ENCODE measurements at regions not wholly inside any gene's neighbourhood (a gene's known extent, or its start where the extent isn't known, plus 50 kb on each side); places are given as distances from the start of the nearest gene placed in this dataset.

DNA sequence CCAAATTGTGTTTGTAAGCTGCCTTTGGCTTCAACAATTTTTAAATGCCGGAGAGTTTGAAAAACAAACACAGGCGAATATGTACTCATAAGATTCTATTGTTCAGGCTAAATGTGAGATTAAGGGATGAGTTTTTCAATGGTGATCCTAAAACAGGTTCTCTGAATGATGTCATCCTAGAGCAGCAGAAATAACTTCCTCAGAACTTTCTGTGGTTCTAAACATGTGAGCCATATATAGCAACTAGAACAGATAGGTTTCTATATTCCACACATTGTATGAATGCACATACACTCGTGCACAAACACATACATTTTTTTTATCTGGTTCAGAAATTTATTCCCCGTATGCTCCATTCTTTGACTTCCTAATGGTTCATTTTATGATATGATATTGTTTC is 1352.2 kb downstream of the CDH8 start:
- H3K9me3 ChIP-seq: no peaks in the 10 kb centered on the region
- ATAC-seq (ENCODE audit: low FRiP score in 2 of 2): no peak
- H3K27me3 ChIP-seq: no peaks in the 10 kb centered on the region
- no peak for TF ChIP-seq POLR2A (IDR thresholded peaks at IDR 0.05)
- no peak for TF ChIP-seq POLR2AphosphoS5 (IDR thresholded peaks at IDR 0.05)
- TF ChIP-seq, protein P1, sequence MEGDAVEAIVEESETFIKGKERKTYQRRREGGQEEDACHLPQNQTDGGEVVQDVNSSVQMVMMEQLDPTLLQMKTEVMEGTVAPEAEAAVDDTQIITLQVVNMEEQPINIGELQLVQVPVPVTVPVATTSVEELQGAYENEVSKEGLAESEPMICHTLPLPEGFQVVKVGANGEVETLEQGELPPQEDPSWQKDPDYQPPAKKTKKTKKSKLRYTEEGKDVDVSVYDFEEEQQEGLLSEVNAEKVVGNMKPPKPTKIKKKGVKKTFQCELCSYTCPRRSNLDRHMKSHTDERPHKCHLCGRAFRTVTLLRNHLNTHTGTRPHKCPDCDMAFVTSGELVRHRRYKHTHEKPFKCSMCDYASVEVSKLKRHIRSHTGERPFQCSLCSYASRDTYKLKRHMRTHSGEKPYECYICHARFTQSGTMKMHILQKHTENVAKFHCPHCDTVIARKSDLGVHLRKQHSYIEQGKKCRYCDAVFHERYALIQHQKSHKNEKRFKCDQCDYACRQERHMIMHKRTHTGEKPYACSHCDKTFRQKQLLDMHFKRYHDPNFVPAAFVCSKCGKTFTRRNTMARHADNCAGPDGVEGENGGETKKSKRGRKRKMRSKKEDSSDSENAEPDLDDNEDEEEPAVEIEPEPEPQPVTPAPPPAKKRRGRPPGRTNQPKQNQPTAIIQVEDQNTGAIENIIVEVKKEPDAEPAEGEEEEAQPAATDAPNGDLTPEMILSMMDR (IDR thresholded peaks at IDR 0.05): no peak
- no peak for TF ChIP-seq EP300 (IDR thresholded peaks at IDR 0.05)
- H3K4me1 ChIP-seq: no peaks in the 10 kb centered on the region
- no peak overlapping the region for H3K27ac ChIP-seq
- no peak for DNase-seq
- WGBS, 2 donors: 39 to 42% methylated on average over 4 of the region's 4 CpGs
- H3K36me3 ChIP-seq: no peaks in the 10 kb centered on the region
- no peak overlapping the region for H3K4me3 ChIP-seq

DNA sequence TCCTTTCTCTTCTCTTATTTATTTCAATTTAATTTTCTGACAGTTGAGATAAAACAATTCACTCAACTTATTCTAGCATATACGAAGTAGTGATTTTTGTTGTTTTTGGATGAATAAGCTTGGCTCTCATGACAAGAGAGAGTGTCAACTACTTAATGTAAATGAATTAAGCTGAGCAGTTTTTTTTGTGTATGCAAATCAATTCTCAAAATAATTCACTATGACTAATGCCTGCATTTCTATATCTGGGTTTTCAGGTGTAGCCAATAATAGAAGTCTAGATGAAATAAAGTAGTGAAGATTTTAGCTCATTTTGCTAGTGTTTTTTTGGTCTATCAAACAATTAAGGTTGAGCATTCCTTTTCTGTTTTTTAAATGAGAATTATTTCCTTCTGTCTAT is 1354.0 kb downstream of the CDH8 start:
- no peaks in the 10 kb centered on the region for H3K27me3 ChIP-seq
- no peak overlapping the region for H3K27ac ChIP-seq
- TF ChIP-seq POLR2A (IDR thresholded peaks at IDR 0.05) (no peak), POLR2AphosphoS5 (IDR thresholded peaks at IDR 0.05) (no peak), EP300 (IDR thresholded peaks at IDR 0.05) (no peak)
- TF ChIP-seq, protein P1 (IDR thresholded peaks at IDR 0.05): no peak
- 59 to 79% methylated on average over 1 of the region's 1 CpG for WGBS, 2 donors
- ATAC-seq (ENCODE audit: low FRiP score in 2 of 2) (no peak), DNase-seq (no peak)
- no peaks in the 10 kb centered on the region for H3K36me3 ChIP-seq
- H3K9me3 ChIP-seq: no peaks in the 10 kb centered on the region
- H3K4me3 ChIP-seq: no peak overlapping the region
- H3K4me1 ChIP-seq: no peaks in the 10 kb centered on the region

DNA sequence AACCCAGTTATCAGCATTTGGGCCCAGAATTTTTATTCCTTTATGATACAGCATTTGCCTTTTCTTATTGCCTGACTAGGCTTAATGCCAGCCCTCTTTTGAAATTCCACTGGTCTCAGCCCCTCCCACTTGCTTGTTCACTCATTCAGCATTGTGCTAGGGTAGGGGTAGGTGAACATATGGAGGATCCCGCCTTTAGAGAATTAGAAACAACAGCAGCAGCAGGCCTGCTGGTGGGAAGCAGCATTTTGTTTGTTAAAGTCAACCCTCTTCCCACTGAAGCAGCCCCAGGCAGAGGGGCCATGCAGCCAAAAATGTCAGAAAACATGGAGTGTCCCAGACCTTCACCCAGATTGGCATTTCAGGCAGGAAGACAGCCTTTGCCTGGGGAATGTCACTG is 1355.2 kb downstream of the CDH8 start:
- no peak for ATAC-seq (ENCODE audit: low FRiP score in 2 of 2)
- no peak for DNase-seq
- Histone ChIP-seq H3K4me1 (no peaks in the 10 kb centered on the region), H3K27ac (no peak overlapping the region), H3K9me3 (no peaks in the 10 kb centered on the region), H3K4me3 (no peak overlapping the region), H3K27me3 (no peaks in the 10 kb centered on the region), H3K36me3 (no peaks in the 10 kb centered on the region)
- no peak for TF ChIP-seq POLR2AphosphoS5 (IDR thresholded peaks at IDR 0.05)
- TF ChIP-seq, protein P1 (IDR thresholded peaks at IDR 0.05): no peak
- TF ChIP-seq EP300 (IDR thresholded peaks at IDR 0.05): no peak
- WGBS, 2 donors: 73 to 89% methylated on average over 1 of the region's 1 CpG

DNA sequence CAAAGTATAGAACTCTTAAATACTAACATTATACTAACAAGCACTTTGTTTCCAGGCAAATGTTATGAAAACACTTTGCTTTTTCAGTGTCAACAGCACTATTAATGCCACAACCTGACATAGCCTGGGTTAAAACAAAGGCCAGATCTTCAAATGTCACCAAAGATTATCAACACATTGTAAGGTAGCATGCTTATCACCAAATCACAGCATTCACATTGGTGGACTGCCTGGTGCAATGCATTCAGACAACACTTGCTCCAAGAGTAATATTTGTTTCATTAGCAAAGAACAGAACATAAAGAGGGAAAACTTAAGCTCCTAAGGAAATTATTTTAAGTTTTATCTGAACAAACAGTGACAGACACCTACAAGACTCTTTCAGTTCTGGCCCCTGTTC is 1361.2 kb downstream of the CDH8 start:
- Histone ChIP-seq H3K27ac (no peak overlapping the region), H3K4me1 (no peaks in the 10 kb centered on the region), H3K9me3 (no peaks in the 10 kb centered on the region), H3K4me3 (no peak overlapping the region), H3K27me3 (no peaks in the 10 kb centered on the region), H3K36me3 (no peaks in the 10 kb centered on the region)
- DNase-seq: no peak
- no peak for ATAC-seq (ENCODE audit: low FRiP score in 2 of 2)
- TF ChIP-seq POLR2A (IDR thresholded peaks at IDR 0.05): no peak
- TF ChIP-seq POLR2AphosphoS5 (IDR thresholded peaks at IDR 0.05): no peak
- TF ChIP-seq, protein P1 (IDR thresholded peaks at IDR 0.05): no peak
- TF ChIP-seq EP300 (IDR thresholded peaks at IDR 0.05): no peak

DNA sequence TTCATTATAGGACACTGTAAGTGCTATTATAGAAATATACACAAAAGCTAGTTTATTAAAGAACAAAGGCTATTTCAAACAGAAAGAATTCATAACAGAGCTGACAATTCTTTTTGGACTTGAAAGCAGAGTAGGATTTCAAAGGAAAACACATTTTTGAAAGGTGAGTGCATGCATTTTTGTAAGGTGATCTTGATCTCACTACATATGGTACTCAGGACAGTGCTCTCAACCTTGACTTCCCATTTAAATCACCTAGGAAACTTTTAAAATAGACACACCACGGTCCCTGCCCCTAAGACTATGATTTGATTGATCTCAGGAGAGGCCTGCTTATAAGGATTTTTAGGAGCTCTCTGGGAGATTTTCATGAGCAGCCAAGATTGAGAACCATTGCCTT is 1362.0 kb downstream of the CDH8 start:
- TF ChIP-seq, protein P1 (IDR thresholded peaks at IDR 0.05): no peak
- TF ChIP-seq EP300 (IDR thresholded peaks at IDR 0.05) (no peak), POLR2AphosphoS5 (IDR thresholded peaks at IDR 0.05) (no peak), POLR2A (IDR thresholded peaks at IDR 0.05) (no peak)
- DNase-seq (no peak), ATAC-seq (ENCODE audit: low FRiP score in 2 of 2) (no peak)
- Histone ChIP-seq H3K27ac (no peak overlapping the region), H3K9me3 (no peaks in the 10 kb centered on the region), H3K36me3 (no peaks in the 10 kb centered on the region), H3K27me3 (no peaks in the 10 kb centered on the region), H3K4me3 (no peak overlapping the region), H3K4me1 (no peaks in the 10 kb centered on the region)
- 15 to 28% methylated on average over 1 of the region's 1 CpG for WGBS, 2 donors

Measured in upper lobe of left lung (tissue), 6 donors.